CD4-positive, alpha-beta T cell treated with Interleukin-4 for 1 hour (primary cell): ENCODE measurements at regions not wholly inside any gene's neighbourhood (a gene's known extent, or its start where the extent isn't known, plus 50 kb on each side); places are given as distances from the start of the nearest gene placed in this dataset.
A peak's percentile ranks its signal among the peaks of the same experiment; 100 is the strongest.

Experiments
- DNase-seq, 2 donors: peaks; one replicate each; pipeline ENCODE4 v3.0.0-alpha.2; 2020 to 2022

- no peak for DNase-seq
Measured at GRCh38 chr2:165033402-165033801, 78.1 kb upstream of the SLC38A11 start.

- no peak for DNase-seq
Measured at GRCh38 chr2:165032559-165032958, 77.2 kb upstream of the SLC38A11 start.

DNA sequence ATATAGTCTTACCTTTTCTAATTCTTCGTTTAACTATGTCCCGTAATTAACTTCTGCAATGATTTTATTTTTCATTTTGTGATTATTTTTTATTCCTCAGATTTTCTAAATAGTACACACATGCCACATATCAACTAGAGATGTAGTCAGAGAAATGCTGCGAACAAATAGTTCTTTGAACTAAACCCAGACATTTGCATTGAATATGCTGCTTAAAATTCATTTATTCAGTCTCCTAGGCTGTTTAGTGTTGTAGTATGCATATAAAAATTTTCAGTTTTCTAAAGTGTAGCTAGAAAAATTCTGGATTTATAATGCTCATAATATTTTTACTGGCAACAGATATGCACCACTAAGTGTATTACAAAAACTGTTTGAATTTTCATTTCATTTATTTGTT lies 68.9 kb upstream of the SLC38A11 start:
- DNase-seq: no peak

GRCh38 chr2:165022781-165023180 lies 67.5 kb upstream of the SLC38A11 start:
- no peak for DNase-seq

DNA sequence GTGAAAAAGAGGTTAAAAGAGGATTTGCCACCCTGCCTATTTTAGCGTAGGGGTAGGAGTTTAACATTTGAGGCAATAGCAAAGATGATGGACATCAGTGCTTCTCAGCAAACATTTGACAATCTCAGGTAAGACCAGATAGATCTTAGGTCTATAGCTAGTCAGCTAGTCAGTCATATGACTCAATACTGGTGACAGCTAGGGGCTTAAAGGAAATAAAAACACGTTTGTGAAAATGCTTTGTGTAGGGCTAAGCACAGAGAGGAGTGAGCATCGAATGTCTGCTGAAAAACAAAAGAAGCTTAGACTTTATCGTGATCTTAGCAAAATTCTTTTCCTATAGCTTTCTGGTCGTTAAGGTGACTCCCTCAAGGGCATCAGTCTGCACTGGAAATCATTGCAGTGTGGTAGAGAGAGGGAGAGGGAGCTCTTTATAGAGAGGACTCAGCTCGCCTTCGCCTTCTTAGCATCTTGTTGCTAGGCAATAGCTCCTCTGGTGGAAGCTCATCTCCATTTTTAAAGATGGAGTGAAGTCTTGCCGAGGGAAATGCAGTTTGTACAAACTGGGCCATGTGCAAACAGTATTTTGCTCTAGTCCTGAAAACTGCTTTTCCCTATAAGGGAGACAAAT lies 62.8 kb upstream of the SLC38A11 start:
- no peak for DNase-seq

GRCh38 chr2:165016772-165017411 lies 61.6 kb upstream of the SLC38A11 start:
- DNase-seq: peak; percentile 2 to 34

DNA sequence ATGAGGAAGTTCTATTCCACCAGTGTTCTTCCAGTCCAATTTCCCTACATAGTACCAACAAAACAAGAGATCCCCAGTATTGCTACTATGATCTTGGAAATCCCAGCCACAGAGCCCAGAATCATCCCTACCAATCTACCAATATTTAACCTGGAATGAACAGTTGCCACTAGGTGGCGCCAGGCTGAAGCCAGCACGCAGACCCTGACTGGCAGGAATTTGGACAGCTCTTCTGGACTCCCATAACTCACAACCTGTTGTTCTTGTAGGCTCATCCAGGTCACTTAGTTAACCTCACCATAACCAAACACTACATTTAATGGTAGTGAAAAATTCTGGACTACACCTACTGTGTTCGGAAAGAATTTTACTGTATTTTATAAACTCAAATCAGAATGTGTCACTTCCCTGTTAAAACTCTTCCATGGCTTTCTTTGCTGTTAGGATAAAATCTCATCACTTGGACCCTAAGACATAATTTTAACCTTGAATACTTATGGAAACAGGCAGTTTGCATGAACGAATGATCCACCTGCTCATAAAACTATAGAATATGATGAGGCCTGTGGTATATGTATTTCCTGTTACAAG lies 59.8 kb upstream of the SLC38A11 start:
- peak; percentile 34 to 42 for DNase-seq

GRCh38 chr2:165013944-165014619 lies 58.8 kb upstream of the SLC38A11 start:
- DNase-seq: no peak

- no peak for DNase-seq
Measured at GRCh38 chr2:165011199-165011598, 55.9 kb upstream of the SLC38A11 start.

GRCh38 chr2:165010556-165010955 lies 55.2 kb upstream of the SLC38A11 start:
- no peak for DNase-seq

DNA sequence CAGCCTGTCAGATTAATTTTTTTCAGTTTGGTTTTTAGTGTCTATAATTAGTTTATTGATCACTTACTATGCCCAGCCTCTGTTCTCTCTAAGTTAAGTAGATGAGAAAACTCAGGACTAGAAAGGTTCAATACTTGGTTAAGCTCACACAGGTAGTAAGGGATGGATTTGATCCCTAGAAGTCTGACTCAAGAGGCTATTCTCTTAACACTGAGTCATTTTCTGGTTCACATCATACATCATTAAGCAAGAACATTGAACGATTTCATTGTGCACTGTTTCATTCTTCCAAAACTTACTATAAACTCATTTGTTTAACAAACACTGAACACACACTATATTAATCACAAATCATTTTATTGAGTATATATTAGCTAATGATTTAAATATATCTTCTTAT lies 54.1 kb upstream of the SLC38A11 start:
- no peak for DNase-seq

- DNase-seq: no peak
Measured at GRCh38 chr2:165008730-165009315, 53.5 kb upstream of the SLC38A11 start.

DNA sequence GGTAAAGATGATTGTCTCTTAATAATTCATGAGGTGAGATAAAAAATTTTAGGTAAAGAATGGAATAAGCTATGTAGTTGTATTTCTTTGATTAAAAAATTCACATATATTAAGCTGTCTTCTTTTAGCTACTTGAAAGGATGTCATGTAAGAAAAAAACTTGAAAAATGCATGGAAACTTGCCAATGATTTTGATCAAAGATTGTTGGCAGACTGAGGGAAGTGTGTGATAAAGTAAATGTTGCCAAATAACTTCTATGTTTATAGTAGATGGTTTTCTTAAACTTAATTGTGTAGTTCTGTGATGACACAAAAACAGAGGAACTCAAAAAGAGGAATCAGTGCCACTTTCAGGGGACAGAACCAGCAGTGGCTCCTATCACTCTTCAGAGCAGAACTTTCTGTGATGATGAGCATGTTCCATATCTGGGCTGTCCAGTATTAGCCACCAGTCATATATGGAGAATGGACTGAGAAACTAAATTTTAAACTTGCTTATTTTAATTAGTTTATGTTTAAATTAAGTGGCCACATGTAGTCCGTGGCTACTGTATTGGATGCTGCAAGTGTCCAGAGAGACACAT lies 51.9 kb upstream of the SLC38A11 start:
- no peak for DNase-seq
